ENCODE measurements at regions not wholly inside any gene's neighbourhood (a gene's known extent, or its start where the extent isn't known, plus 50 kb on each side); places are given as distances from the start of the nearest gene placed in this dataset.

GRCh38 chr10:79883986-79884385, 57.4 kb downstream of the NUTM2E start:
- WGBS (ENCODE audit: low lambda C conversion rate): 46% methylated on average over 3 of the region's 3 CpGs
- Histone ChIP-seq H3K79me2 (ENCODE audit: insufficient read depth) (no peaks in the 10 kb centered on the region), H3K4me3 (ENCODE audit: low read depth in 2 of 2, low read length in 1 of 2) (no peak overlapping the region), H3K4me2 (no peak overlapping the region), H3K27ac (ENCODE audit: low read depth in 2 of 2, low read length in 1 of 2) (no peak overlapping the region), H3K27me3 (ENCODE audit: insufficient read depth) (no peaks in the 10 kb centered on the region), H3K36me3 (replicated peaks in 1 of 2; ENCODE audit: control insufficient read depth in 1 of 2, insufficient read depth in 2 of 2, low read length in 1 of 2) (no peaks in the 10 kb centered on the region), H3K9me3 (no peaks in the 10 kb centered on the region), H4K20me1 (ENCODE audit: insufficient read depth) (no peaks in the 10 kb centered on the region), H3K4me1 (ENCODE audit: control insufficient read depth in 1 of 2, insufficient read depth in 2 of 2, low read depth in 1 of 2, low read length in 1 of 2) (no peaks in the 10 kb centered on the region; a peak in 1 of 4 replicates), H3F3A (replicated peaks; ENCODE audit: insufficient read depth) (no peaks in the 10 kb centered on the region), H3K9ac (no peak overlapping the region), H2AFZ (ENCODE audit: low read depth) (no peak overlapping the region), H3K9me2 (no peaks in the 10 kb centered on the region)
- ChIA-PET POLR2A (no interaction called here), CTCF (no interaction called here)
- no peak for DNase-seq
- no peak for TF ChIP-seq TEAD4 (IDR thresholded peaks at IDR 0.05; ENCODE audit: borderline replicate concordance, insufficient read depth)
- TF ChIP-seq ZBTB33 (IDR thresholded peaks at IDR 0.05; ENCODE audit: borderline replicate concordance, low read depth): no peak
- TF ChIP-seq, protein P1, sequence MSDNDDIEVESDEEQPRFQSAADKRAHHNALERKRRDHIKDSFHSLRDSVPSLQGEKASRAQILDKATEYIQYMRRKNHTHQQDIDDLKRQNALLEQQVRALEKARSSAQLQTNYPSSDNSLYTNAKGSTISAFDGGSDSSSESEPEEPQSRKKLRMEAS (IDR thresholded peaks at IDR 0.05; ENCODE audit: low read depth): no peak
- no peak for TF ChIP-seq MXI1 (IDR thresholded peaks at IDR 0.05; ENCODE audit: low read depth, low read length)
- TF ChIP-seq FOXM1 (IDR thresholded peaks at IDR 0.05; ENCODE audit: low read depth): no peak
- no peak for TF ChIP-seq CHD2 (IDR thresholded peaks at IDR 0.05; ENCODE audit: low read length, partially characterized antibody)
- TF ChIP-seq NFIC (IDR thresholded peaks at IDR 0.05; ENCODE audit: borderline replicate concordance): no peak
- no peak for TF ChIP-seq TCF12 (IDR thresholded peaks at IDR 0.05)
- TF ChIP-seq RAD21 (IDR thresholded peaks at IDR 0.05; ENCODE audit: low read length): no peak
- TF ChIP-seq POLR2AphosphoS5 (IDR thresholded peaks at IDR 0.05; ENCODE audit: low read depth, low read length): no peak
- no peak for TF ChIP-seq YY1 (IDR thresholded peaks at IDR 0.05; ENCODE audit: low read depth)
- no peak for TF ChIP-seq CTCF (IDR thresholded peaks at IDR 0.05)
- TF ChIP-seq RFX5 (IDR thresholded peaks at IDR 0.05; ENCODE audit: low read length): no peak
- no peak for TF ChIP-seq ELF1 (IDR thresholded peaks at IDR 0.05)
- TF ChIP-seq, protein P2, sequence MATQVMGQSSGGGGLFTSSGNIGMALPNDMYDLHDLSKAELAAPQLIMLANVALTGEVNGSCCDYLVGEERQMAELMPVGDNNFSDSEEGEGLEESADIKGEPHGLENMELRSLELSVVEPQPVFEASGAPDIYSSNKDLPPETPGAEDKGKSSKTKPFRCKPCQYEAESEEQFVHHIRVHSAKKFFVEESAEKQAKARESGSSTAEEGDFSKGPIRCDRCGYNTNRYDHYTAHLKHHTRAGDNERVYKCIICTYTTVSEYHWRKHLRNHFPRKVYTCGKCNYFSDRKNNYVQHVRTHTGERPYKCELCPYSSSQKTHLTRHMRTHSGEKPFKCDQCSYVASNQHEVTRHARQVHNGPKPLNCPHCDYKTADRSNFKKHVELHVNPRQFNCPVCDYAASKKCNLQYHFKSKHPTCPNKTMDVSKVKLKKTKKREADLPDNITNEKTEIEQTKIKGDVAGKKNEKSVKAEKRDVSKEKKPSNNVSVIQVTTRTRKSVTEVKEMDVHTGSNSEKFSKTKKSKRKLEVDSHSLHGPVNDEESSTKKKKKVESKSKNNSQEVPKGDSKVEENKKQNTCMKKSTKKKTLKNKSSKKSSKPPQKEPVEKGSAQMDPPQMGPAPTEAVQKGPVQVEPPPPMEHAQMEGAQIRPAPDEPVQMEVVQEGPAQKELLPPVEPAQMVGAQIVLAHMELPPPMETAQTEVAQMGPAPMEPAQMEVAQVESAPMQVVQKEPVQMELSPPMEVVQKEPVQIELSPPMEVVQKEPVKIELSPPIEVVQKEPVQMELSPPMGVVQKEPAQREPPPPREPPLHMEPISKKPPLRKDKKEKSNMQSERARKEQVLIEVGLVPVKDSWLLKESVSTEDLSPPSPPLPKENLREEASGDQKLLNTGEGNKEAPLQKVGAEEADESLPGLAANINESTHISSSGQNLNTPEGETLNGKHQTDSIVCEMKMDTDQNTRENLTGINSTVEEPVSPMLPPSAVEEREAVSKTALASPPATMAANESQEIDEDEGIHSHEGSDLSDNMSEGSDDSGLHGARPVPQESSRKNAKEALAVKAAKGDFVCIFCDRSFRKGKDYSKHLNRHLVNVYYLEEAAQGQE (IDR thresholded peaks at IDR 0.05; ENCODE audit: low read depth, low read length): no peak
- TF ChIP-seq RXRA (IDR thresholded peaks at IDR 0.05; ENCODE audit: borderline replicate concordance, low read depth): no peak
- no peak for TF ChIP-seq FOSL2 (IDR thresholded peaks at IDR 0.05; ENCODE audit: borderline replicate concordance, low read depth)
- no peak for TF ChIP-seq EP300 (IDR thresholded peaks at IDR 0.05; ENCODE audit: borderline replicate concordance in 1 of 2, low read depth in 1 of 2, low read length in 1 of 2)
- no peak for TF ChIP-seq TAF1 (IDR thresholded peaks at IDR 0.05; ENCODE audit: borderline replicate concordance, low read depth, low read length)
- TF ChIP-seq NRF1 (IDR thresholded peaks at IDR 0.05; ENCODE audit: low read depth, low read length): no peak

Measured in SK-N-SH (cell line).